Central memory CD4-positive, alpha-beta T cell (primary cell): ENCODE measurements at regions not wholly inside any gene's neighbourhood (a gene's known extent, or its start where the extent isn't known, plus 50 kb on each side); places are given as distances from the start of the nearest gene placed in this dataset.

ENCODE experiments used
- DNase-seq: peaks from one replicate; pipeline ENCODE4 v3.0.0; 2022

DNA sequence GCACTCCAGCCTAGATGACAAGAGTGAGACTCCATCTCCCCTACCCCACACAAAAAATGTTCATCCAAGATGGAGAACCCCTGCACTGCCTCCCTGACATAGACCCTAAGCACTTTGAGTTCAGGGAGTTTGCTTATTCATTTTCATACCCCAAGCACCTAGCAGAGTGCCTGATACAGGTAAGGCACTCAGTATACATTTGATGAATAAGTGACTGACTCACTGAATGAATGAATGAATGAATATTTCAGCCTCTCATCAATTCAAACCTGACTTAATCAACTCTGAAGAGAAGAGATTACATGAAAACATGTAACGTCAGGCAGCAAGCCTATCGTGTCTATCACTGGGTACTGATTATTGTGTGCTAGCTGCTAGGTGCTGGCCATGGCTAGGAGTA lies 121.3 kb upstream of the GADD45A start:
- DNase-seq: no peak

DNA sequence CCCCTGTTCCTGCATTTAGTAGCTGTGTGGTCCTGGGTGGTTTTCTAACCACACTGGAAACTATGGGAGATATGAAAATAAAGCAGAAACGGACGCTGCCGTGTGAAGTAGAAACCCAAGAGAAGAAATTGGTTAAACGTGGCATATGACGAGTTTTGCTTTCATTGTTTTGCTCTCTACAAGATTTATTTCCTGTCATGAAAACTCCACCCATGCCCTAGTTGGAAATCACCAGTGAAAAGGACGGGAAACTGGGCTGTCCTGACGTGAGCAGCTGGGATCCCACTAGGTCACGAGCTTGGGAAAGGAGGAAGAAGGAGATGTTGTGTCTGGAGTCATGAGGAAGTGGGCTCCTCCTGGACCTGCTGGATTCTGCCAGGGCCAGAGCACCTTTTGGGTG lies 120.8 kb upstream of the GADD45A start:
- DNase-seq: no peak

DNA sequence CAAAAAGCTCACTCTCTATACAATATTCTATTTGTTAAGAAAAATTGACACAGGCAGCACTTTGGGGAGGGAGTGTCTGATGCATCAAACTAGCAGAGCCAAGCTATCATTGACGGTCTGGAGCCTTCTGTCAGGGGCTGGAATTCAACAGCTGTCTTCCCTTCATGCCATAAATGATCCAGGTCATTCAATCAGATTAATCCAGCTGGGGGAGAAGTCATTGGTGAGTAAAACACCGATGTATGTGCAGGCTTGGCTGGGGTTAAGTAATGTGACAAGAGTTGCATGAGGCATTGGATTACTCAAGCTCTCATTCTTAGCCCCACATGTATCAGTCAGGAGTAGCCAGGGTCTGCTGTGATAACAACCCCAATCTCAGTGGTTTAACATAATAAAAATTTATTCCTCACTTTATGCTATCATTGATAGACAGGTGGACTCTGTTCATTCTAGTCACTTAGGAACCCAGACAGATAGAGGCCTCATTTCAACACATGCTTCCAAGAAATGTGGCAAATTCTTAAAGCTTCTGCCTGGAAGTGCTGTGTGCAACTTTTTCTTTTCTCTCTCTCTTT lies 118.1 kb upstream of the GADD45A start:
- no peak for DNase-seq

DNA sequence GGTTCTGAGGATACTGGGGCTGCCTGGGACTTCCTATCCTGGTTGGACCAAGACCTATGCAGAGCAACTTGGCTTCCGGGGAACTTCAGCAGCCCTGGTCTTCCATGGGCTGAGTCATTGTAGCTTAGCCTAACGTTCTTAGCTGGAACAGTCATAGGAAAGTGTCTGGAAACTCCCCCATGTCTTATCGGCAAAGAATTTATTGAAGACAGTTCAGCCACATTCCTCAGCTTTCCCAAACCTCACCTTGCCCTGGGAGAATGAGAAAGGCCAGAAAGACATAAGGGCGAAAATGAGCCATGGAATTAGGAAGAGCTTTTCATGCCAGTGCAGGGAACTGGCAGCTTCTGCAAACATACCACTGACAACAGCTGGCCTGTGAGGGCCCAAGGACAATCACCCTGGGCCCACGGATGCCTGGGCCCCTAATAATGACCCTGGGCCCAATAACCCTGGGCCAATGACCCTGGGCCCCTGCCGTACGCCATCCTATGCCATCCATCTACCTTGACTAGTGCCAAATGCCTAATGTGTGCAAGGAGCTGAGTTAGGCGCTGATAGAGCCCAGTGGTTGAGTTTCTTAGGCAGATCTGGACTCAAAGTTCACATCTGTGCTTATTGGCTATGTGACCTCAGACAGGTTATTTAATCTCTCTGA lies 114.4 kb upstream of the GADD45A start:
- no peak for DNase-seq

- DNase-seq: no peak
Measured at GRCh38 chr1:67571406-67571805, 113.6 kb upstream of the GADD45A start.

GRCh38 chr1:67571901-67572593 lies 113.0 kb upstream of the GADD45A start:
- no peak for DNase-seq

- DNase-seq: no peak
Measured at GRCh38 chr1:67572594-67573221, 112.3 kb upstream of the GADD45A start.

DNA sequence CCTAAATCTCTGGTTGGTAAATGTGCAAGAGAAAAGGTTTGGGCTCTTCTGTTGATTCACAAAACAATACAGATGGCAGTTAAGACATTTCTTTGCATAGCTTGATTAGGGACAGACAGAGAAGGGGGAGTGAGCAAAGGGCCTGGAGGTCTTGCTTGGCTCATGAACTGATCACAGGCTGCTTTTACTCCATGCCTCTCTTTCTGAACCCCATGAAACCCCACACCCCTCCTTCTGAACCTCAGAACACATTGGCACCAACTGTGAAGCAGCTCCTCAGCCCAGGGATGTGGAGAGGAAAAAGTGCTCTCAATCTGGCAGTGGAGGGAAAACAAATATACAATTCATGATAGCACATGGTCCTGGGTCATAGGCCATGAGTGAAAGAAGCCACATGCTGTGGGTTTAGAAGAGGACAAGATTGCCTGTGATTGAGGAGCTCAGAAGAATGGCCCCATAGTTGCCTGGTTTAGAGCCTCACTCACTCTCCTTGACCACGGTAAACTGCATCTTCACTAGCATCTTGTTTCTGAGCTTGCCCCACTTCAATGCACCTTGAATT lies 111.6 kb upstream of the GADD45A start:
- no peak for DNase-seq

- no peak for DNase-seq
Measured at GRCh38 chr1:67574221-67574620, 110.8 kb upstream of the GADD45A start.

DNA sequence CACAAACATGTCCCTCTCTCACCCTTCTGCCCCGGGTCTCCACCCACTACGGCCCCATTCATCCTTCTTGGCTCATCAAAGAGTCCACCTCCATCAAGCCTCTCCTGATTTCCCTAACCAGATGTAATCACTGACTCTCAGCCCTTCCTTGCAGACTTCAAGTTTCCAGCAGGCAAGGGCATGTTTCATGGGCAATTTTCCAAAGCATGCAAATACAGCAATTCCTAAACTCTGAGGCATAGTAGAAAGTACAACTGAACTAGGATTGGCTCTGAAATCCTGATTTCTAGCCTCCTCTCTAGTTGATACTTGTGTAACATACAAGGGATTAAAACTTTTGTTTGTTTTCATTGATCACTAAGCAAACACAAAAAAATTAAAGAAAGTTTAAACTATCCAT lies 109.1 kb upstream of the GADD45A start:
- DNase-seq: no peak

GRCh38 chr1:67576474-67576873 lies 108.5 kb upstream of the GADD45A start:
- DNase-seq: no peak

- no peak for DNase-seq
Measured at GRCh38 chr1:67577646-67578045, 107.4 kb upstream of the GADD45A start.

DNA sequence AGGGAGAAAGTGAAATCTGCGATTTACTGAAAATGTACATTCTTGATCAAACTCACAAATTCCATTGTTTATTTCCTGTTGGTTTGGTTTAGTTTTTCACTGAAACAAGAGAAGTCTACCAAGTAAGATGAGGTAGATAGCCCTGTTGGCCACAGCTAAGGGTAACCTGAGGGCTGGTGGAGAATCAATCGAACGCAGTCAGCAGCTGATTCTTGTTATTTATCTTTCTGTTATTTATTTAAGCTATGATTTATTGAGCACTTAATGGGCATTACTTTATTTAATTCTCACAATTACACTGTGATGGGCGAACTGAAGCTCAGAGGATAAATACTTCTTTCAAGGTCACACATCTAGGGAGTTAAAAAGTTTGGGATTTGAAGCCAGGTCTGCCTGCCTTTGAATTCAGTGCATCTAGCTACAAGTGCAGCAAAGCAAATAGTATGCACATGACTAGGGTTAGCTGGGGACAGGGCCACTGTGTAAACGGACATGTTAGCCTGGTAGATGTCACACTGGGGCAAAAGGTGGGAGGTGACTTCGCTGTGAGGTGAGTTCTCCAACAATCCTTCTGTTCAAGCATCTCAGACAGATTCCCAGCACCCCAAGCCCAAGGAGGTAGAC lies 106.5 kb upstream of the GADD45A start:
- no peak for DNase-seq

GRCh38 chr1:67579623-67580394 lies 105.2 kb upstream of the GADD45A start:
- DNase-seq: no peak

DNA sequence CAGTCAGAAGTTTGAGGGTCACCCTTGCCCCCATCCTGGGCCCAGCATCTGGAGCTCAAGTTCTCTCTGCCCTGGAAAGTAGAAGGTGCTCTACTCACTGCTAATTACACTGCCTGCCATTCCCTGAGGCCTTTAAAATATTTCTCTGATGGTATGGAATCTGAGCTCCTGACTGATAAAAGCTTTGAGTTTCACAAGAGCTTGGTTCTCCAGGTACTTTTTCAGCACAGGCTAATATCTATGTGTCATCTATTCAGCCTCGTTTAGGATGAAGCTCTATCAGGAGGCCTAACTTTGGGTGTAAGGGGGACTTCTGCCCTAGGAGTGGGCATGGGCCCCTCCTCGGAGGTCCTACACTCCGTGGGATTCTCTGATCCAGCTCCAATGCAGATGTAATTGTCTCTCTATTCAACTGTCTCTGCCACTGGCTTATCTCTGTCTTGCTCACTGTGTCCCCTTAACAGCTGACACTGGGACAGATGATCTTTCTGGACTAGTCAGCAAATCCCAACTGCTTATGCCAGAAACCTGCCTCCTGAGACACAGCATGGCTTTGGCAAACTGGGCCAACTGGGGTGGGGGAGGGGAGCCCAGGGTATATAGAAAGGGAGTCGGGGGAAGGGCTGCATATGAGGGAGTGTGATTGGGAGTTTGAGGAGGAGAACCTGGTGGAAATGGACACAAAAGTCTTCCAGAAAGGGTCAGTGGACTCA lies 104.2 kb upstream of the GADD45A start:
- no peak for DNase-seq

GRCh38 chr1:67582625-67583461 lies 102.2 kb upstream of the GADD45A start:
- no peak for DNase-seq

DNA sequence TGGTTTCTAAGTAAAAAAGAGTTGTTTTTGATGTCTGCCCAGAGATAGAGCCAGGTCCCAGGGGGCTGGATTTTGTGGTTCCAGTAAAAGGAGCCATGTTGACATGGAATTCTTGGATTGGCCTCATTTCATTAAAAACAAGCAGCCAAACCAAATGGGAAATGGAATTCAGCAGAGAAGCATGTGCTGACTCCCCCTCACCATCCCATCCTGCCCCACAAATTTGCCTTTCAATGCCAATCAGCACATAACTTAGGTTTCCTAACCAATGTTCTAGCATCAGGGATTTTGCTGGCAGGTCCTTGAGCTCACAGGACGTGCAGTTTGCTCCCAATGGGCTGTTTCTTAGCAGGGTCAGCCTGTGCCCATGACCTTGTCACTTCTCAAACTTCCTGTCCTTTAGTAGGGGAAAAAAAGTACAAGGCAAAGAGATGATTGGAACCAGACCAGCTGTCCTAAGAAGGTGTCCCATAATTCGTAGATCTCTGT lies 101.5 kb upstream of the GADD45A start:
- DNase-seq: no peak

DNA sequence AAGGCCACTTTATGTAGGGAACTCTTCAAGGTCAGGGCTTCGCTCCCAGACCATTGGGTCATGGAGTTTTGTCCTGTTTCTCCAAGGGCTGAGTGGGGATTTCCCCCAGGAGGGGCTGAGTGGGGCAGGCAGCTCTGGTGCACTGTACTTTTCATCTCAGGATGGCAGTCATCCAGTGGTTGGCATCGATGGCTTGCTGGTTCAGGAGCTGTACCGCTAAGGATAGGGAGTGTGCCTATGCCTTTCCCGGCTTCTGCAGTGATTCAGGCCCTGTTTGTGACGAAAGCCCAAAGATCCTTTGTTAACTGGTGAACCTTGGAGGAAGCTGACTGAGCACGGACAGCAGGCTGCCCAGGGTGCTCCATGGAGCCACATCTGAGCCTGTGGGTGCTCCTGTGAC lies 100.1 kb upstream of the GADD45A start:
- no peak for DNase-seq

GRCh38 chr1:67586596-67586995 lies 98.4 kb upstream of the GADD45A start:
- no peak for DNase-seq

- no peak for DNase-seq
Measured at GRCh38 chr1:67588178-67588855, 96.7 kb upstream of the GADD45A start.
